AG10803 (cell line): ENCODE measurements at regions not wholly inside any gene's neighbourhood (a gene's known extent, or its start where the extent isn't known, plus 50 kb on each side); places are given as distances from the start of the nearest gene placed in this dataset.

Source experiments
- DNase-seq: peaks from one replicate; pipeline ENCODE4 v3.0.0; 2010; ENCODE audit warnings: low read depth
- H3K4me3 ChIP-seq: 2 replicates; pipeline ENCODE4 v1.5.1; 2011; ENCODE audit warnings: mild to moderate bottlenecking, low read length, control low read depth
- CTCF ChIP-seq: conservative IDR thresholded peaks from 2 replicates; pipeline ENCODE4 v1.5.1; 2011; ENCODE audit warnings: mild to moderate bottlenecking, low read length, control low read depth, inconsistent platforms

- H3K4me3 ChIP-seq = no peak overlapping the region
- TF ChIP-seq CTCF = no peak
- no peak for DNase-seq
Measured at GRCh38 chr12:46670636-46671035, 155.2 kb downstream of the SLC38A4 start.

GRCh38 chr12:46669720-46670119 lies 156.1 kb downstream of the SLC38A4 start:
- H3K4me3 ChIP-seq = no peak overlapping the region
- TF ChIP-seq CTCF = no peak
- DNase-seq = no peak

DNA sequence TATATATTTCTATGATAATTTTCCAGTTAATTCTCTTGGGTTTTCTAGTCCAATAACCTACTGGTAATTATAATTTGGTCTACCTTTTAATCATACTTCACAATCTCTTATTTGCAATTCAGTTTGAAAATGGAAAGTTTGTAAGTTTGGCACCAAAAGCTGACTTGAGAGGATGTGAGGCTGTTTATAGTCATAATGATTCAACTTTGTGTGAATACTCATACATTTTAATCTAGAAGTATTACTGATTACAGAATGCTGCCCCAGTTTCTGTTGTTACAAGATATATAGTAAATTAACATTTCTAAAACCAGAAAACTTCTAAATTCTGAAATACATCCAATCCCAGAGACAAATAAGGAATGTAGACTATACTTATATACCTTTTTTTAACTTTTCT lies 158.2 kb downstream of the SLC38A4 start:
- no peak for DNase-seq
- TF ChIP-seq CTCF = no peak
- no peak overlapping the region for H3K4me3 ChIP-seq

GRCh38 chr12:46664761-46665287 lies 161.0 kb downstream of the SLC38A4 start:
- TF ChIP-seq CTCF = no peak
- H3K4me3 ChIP-seq = no peak overlapping the region
- DNase-seq = peak; percentile 84

- no peak overlapping the region for H3K4me3 ChIP-seq
- no peak for DNase-seq
- no peak for TF ChIP-seq CTCF
Measured at GRCh38 chr12:46663318-46663717, 162.5 kb downstream of the SLC38A4 start.

- peak; percentile 88 for TF ChIP-seq CTCF
- DNase-seq = peak; percentile 90
- H3K4me3 ChIP-seq = no peak overlapping the region
Measured at GRCh38 chr12:46661110-46661845, 164.5 kb downstream of the SLC38A4 start.

GRCh38 chr12:46660719-46661109 lies 165.1 kb downstream of the SLC38A4 start:
- no peak overlapping the region for H3K4me3 ChIP-seq
- DNase-seq = peak; percentile 48
- no peak for TF ChIP-seq CTCF
